K562 (cell line): ENCODE measurements at regions not wholly inside any gene's neighbourhood (a gene's known extent, or its start where the extent isn't known, plus 50 kb on each side); places are given as distances from the start of the nearest gene placed in this dataset.

Experiments
- EP300 ChIP-seq: IDR thresholded peaks from 2 replicates; pipeline ENCODE4 v1.6.1; 2012; ENCODE audit warnings: low read length, improper control_type of control experiment
- ZFX ChIP-seq: sonication (generic); formaldehyde crosslinking; IDR thresholded peaks from 2 replicates; pipeline ENCODE4 v1.8.0; 2022; ENCODE audit warnings: mild to moderate bottlenecking, missing genetic modification reagents, moderate library complexity

DNA sequence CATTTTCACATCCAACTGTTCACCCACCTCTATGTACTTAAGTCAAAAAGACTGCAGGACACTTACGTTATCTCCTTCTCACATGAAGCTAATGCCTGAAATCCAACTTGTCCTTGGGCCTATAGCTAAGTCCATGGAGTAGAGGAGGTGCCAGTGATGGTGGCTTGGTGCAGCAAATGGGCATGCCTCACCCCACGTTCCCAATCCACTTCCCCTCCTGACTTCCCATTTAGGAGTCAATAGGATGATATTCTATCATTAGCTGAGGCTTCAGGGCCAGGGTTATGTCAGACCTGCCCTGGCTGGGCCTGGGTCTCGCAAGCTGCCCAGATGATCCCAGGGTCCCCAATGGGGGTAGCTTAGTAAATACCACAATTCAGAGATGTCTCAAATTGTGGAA, 410.4 kb downstream of the MAFB start:
- TF ChIP-seq ZFX (CRISPR knock-in tag) (no peak), EP300 (no peak)
